GM12874 (cell line): ENCODE measurements at regions not wholly inside any gene's neighbourhood (a gene's known extent, or its start where the extent isn't known, plus 50 kb on each side); places are given as distances from the start of the nearest gene placed in this dataset.

ENCODE experiments used
- CTCF ChIP-seq: IDR thresholded peaks from 2 replicates; pipeline ENCODE4 v1.5.1; 2011; ENCODE audit warnings: low read depth, mild to moderate bottlenecking, control low read depth, low read length, moderate library complexity; ENCODE audit not compliant: insufficient read depth

- TF ChIP-seq CTCF, result no peak
Observed at GRCh38 chr3:152046280-152046679, 172.8 kb downstream of the SUCNR1 start.

GRCh38 chr3:152047465-152047864 lies 174.0 kb downstream of the SUCNR1 start:
- no peak for TF ChIP-seq CTCF

GRCh38 chr3:152048831-152049230 lies 175.4 kb downstream of the SUCNR1 start:
- TF ChIP-seq CTCF, result no peak

- TF ChIP-seq CTCF, result no peak
Observed at GRCh38 chr3:152050903-152051302, 177.5 kb downstream of the SUCNR1 start.

- no peak for TF ChIP-seq CTCF
Observed at GRCh38 chr3:152051501-152052404, 178.3 kb downstream of the SUCNR1 start.

GRCh38 chr3:152053866-152054265 lies 180.4 kb downstream of the SUCNR1 start:
- no peak for TF ChIP-seq CTCF

GRCh38 chr3:152054315-152054714 lies 180.9 kb downstream of the SUCNR1 start:
- TF ChIP-seq CTCF, result no peak
